SK-N-SH (cell line): ENCODE measurements at regions not wholly inside any gene's neighbourhood (a gene's known extent, or its start where the extent isn't known, plus 50 kb on each side); places are given as distances from the start of the nearest gene placed in this dataset.
"Not testable (repeated sequence)": the region's sequence is repeated elsewhere in the genome, so short reads cannot be mapped to it uniquely, and the experiment has no call there.

Experiments used
- CTCF ChIA-PET: fragments of 300-600, 350-600 bp; formaldehyde crosslinking; extraction: SDS; loops from one replicate; lab custom pipeline; 2021; lab: Yijun Ruan, JAX
- POLR2A ChIA-PET: fragments of 350-600 bp; sonication (Branson Sonifier 250); formaldehyde crosslinking; extraction: SDS; loops from one replicate; lab custom pipeline; 2020; ENCODE audit warnings: antibody characterized with exemption, inconsistent platforms; lab: Yijun Ruan, JAX
- DNase-seq: peaks from one replicate; pipeline ENCODE4 v3.0.0; 2012
- H2AFZ ChIP-seq: fragments of 200-600 bp; sonication (generic); 2 replicates; pipeline ENCODE4 v1.8.1; 2016; ENCODE audit warnings: antibody characterized with exemption, mild to moderate bottlenecking, low read depth
- H3F3A ChIP-seq: fragments of 200-600 bp; sonication (generic); replicated peaks from 2 replicates; pipeline ENCODE3; 2016; ENCODE audit warnings: antibody characterized with exemption, mild to moderate bottlenecking; ENCODE audit not compliant: insufficient read depth
- H3K27ac ChIP-seq, 2 experiments: fragments of 200-500 bp in 1 of 2; fragments of 200-600 bp in 1 of 2; sonication (Bioruptor generic) in 1 of 2; sonication (generic), shearing (Covaris generic) in 1 of 2; 2 replicates each; pipeline versions ENCODE4 v1.5.1 to v1.6.1; 2014 to 2016; ENCODE audit warnings: low read depth in 2 of 2, inconsistent platforms in 1 of 2, low read length in 1 of 2, mild to moderate bottlenecking in 1 of 2, mixed read lengths in 1 of 2
- H3K27me3 ChIP-seq: fragments of 200-600 bp; sonication (generic), shearing (Covaris generic); 2 replicates; pipeline ENCODE4 v1.6.1; 2016; ENCODE audit warnings: mixed run types; ENCODE audit not compliant: insufficient read depth
- H3K36me3 ChIP-seq, 2 experiments: fragments of 200-500 bp in 1 of 2; fragments of 200-600 bp in 1 of 2; sonication (Bioruptor generic) in 1 of 2; sonication (generic) in 1 of 2; replicated peaks in 1 of 2; 2 replicates each; pipeline versions ENCODE3 to v1.5.1; 2014 to 2016; ENCODE audit warnings: low read length in 1 of 2, mild to moderate bottlenecking in 1 of 2; ENCODE audit not compliant: insufficient read depth in 2 of 2, control insufficient read depth in 1 of 2
- H3K4me1 ChIP-seq, 2 experiments: fragments of 200-500 bp in 1 of 2; fragments of 200-600 bp in 1 of 2; sonication (Bioruptor generic) in 1 of 2; sonication (generic), shearing (Covaris generic) in 1 of 2; 2 replicates each; pipeline versions ENCODE4 v1.5.1 to v1.6.1; 2014 to 2016; ENCODE audit warnings: low read depth in 1 of 2, low read length in 1 of 2, mixed run types in 1 of 2; ENCODE audit not compliant: insufficient read depth in 2 of 2, control insufficient read depth in 1 of 2
- H3K4me2 ChIP-seq: fragments of 200-600 bp; sonication (generic), shearing (Covaris generic); 2 replicates; pipeline ENCODE4 v1.6.1; 2017; ENCODE audit warnings: mixed run types
- H3K4me3 ChIP-seq, 2 experiments: fragments of 200-500 bp in 1 of 2; fragments of 200-600 bp in 1 of 2; sonication (Bioruptor generic) in 1 of 2; sonication (generic), shearing (Covaris generic) in 1 of 2; 2 replicates each; pipeline versions ENCODE4 v1.5.1 to v1.8.1; 2014 to 2016; ENCODE audit warnings: low read depth in 2 of 2, inconsistent platforms in 1 of 2, low read length in 1 of 2, mild to moderate bottlenecking in 1 of 2, mixed read lengths in 1 of 2, moderate library complexity in 1 of 2
- H3K79me2 ChIP-seq: fragments of 200-600 bp; sonication (generic); 2 replicates; pipeline ENCODE4 v1.8.1; 2017; ENCODE audit warnings: mild to moderate bottlenecking; ENCODE audit not compliant: insufficient read depth
- H3K9ac ChIP-seq: fragments of 200-600 bp; sonication (generic); 2 replicates; pipeline ENCODE4 v1.6.1; 2017; ENCODE audit warnings: mixed run types
- H3K9me2 ChIP-seq: fragments of 200-600 bp; sonication (generic); 2 replicates; pipeline ENCODE4 v1.6.1; 2017; ENCODE audit warnings: mixed run types
- H3K9me3 ChIP-seq: fragments of 200-600 bp; sonication (generic); 2 replicates; pipeline ENCODE4 v1.6.1; 2017; ENCODE audit warnings: mixed run types, mild to moderate bottlenecking, moderate library complexity
- H4K20me1 ChIP-seq: fragments of 200-600 bp; sonication (generic); 2 replicates; pipeline ENCODE4 v1.6.1; 2017; ENCODE audit warnings: mild to moderate bottlenecking, mixed run types; ENCODE audit not compliant: insufficient read depth
- CHD2 ChIP-seq: fragments of 150-350 bp; IDR thresholded peaks from 2 replicates; pipeline ENCODE4 v1.6.1; 2018; ENCODE audit warnings: low read length; ENCODE audit not compliant: partially characterized antibody
- ELF1 ChIP-seq: IDR thresholded peaks from 2 replicates; pipeline ENCODE4 v1.4.0; 2012
- EP300 ChIP-seq, 2 experiments: IDR thresholded peaks; 2 replicates each; pipeline versions ENCODE4 v1.4.0 to v1.6.1; 2012; ENCODE audit warnings: borderline replicate concordance in 1 of 2, low read depth in 1 of 2, low read length in 1 of 2
- EZH2phosphoT487 ChIP-seq: fragments of 200-600 bp; sonication (generic); IDR thresholded peaks from 2 replicates; pipeline ENCODE4 v1.6.1; 2017; ENCODE audit warnings: low read depth, mixed run types, mild to moderate bottlenecking, antibody characterized with exemption, moderate library complexity, borderline replicate concordance
- GABPA ChIP-seq: IDR thresholded peaks from 2 replicates; pipeline ENCODE4 v1.4.0; 2012; ENCODE audit warnings: low read depth, mild to moderate bottlenecking
- NFIC ChIP-seq: IDR thresholded peaks from 2 replicates; pipeline ENCODE4 v1.4.0; 2012; ENCODE audit warnings: borderline replicate concordance
- RAD21 ChIP-seq: IDR thresholded peaks from 2 replicates; pipeline ENCODE4 v1.6.1; 2012; ENCODE audit warnings: mild to moderate bottlenecking, low read length
- REST ChIP-seq: IDR thresholded peaks from 2 replicates; pipeline ENCODE4 v1.6.1; 2012; ENCODE audit warnings: mild to moderate bottlenecking, low read depth, low read length, moderate library complexity
- RFX5 ChIP-seq: IDR thresholded peaks from 2 replicates; pipeline ENCODE4 v1.6.1; 2012; ENCODE audit warnings: mild to moderate bottlenecking, improper control_type of control experiment, low read length
- SMC3 ChIP-seq: IDR thresholded peaks from 2 replicates; pipeline ENCODE4 v1.6.1; 2012; ENCODE audit warnings: low read depth, low read length, improper control_type of control experiment
- YY1 ChIP-seq: IDR thresholded peaks from 2 replicates; pipeline ENCODE4 v1.4.0; 2012; ENCODE audit warnings: low read depth, mild to moderate bottlenecking
- ZBTB33 ChIP-seq: IDR thresholded peaks from 2 replicates; pipeline ENCODE4 v1.4.0; 2012; ENCODE audit warnings: low read depth, borderline replicate concordance
- WGBS: methylation state at CpG from one replicate; pipeline ENCODE4 v1.1.6; 2017; ENCODE audit warnings: low lambda C conversion rate; 5-methylcytosine and 5-hydroxymethylcytosine counted together

DNA sequence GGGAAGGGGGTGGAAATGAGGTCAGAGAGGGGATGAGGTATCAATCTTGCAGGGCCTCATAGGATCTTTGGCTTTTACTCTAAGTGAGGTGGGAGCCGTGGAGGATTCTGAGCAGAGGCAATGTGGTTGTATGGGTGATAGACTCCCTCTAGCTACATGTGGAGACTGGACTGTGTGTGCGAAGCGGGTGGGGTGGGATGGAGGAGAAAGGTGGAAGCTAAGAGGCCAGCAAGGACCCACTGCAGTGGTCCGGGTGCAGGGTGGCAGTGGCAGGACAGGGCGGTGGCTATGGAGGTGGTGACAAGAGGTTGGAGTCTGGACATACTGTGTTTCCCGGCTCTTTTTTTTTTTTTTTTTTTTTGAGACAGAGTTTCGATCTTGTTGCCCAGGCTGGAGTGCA lies 62.4 kb upstream of the PTPN1 start:
- no peak overlapping the region for H3K27ac ChIP-seq
- H4K20me1 ChIP-seq = no peaks in the 10 kb centered on the region
- peaks cover 0 to 4% of the 10 kb centered on the region in 2 experiments; a peak in 2 of 4 replicates for H3K4me1 ChIP-seq
- no peaks in the 10 kb centered on the region for H3K9me2 ChIP-seq
- no peak overlapping the region for H3K4me3 ChIP-seq
- H3K79me2 ChIP-seq = no peaks in the 10 kb centered on the region
- H3K27me3 ChIP-seq = no peaks in the 10 kb centered on the region
- H2AFZ ChIP-seq = no peak overlapping the region
- 89% methylated on average over 6 of the region's 7 CpGs for WGBS
- no peak overlapping the region for H3K4me2 ChIP-seq
- no peaks in the 10 kb centered on the region for H3F3A ChIP-seq
- POLR2A ChIA-PET = no interaction called here
- TF ChIP-seq NFIC (no peak), REST (no peak), YY1 (no peak), EP300 (IDR thresholded peaks at IDR 0.05; ENCODE audit: borderline replicate concordance in 1 of 2, low read depth in 1 of 2, low read length in 1 of 2) (no peak), SMC3 (no peak), RFX5 (no peak), ZBTB33 (no peak), CHD2 (no peak), EZH2phosphoT487 (no peak), ELF1 (no peak), RAD21 (no peak), GABPA (no peak)
- CTCF ChIA-PET = interaction anchor here (1.0 kb wide), 1 partner anchor 140 kb away, joined by 3 read pairs; no protein-coding TSS in a partner anchor
- H3K9me3 ChIP-seq = no peaks in the 10 kb centered on the region
- no peak overlapping the region for H3K9ac ChIP-seq
- H3K36me3 ChIP-seq = no peaks in the 10 kb centered on the region
- no peak for DNase-seq

DNA sequence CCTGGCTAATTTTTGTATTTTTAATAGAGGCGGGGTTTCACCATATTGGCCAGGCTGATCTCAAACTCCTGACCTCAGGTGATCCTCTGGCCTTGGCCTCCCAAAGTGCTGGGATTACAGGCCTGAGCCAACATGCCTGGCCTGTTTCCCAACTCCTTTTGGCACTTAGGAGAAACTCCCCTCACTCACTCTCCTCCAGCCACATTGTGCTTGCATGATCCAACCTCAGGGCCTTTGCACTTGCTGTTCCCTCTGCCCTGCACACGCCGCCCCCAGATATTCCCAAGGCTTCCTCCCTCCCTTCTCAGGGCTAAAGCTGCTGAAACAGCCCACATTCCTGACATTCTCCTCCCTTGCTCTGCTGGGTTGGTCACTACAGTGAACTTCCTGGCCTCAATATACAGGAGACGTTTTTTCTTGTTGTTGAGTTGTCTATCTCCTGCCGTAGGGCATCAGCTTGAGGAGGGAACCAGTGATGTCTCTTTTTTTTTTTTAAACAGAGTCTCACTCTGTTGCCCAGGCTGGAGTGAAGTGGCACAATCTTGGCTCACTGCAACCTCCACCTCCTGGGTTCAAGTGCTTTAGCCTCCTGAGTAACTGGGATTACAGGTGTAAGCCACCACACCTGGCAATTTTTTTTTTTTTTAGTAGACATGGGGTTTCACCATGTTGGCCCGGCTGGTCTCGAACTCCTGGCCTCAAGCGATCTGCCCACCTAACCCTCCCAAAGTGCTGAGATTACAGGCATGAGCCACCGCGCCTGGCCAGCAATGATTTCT lies 61.4 kb upstream of the PTPN1 start:
- H3K27me3 ChIP-seq, H3K27ac ChIP-seq, H3K4me2 ChIP-seq, H3F3A ChIP-seq, DNase-seq, H2AFZ ChIP-seq, H3K9me2 ChIP-seq, POLR2A ChIA-PET, H3K9ac ChIP-seq, H4K20me1 ChIP-seq, H3K36me3 ChIP-seq, H3K4me1 ChIP-seq, H3K9me3 ChIP-seq, H3K4me3 ChIP-seq, H3K79me2 ChIP-seq: not testable (repeated sequence)
- 89% methylated on average over 10 of the region's 10 CpGs for WGBS
- CTCF ChIA-PET = interaction anchor here (1.3 kb wide), 1 partner anchor 15 kb away, joined by 3 read pairs; no protein-coding TSS in a partner anchor
